Neural cell (in vitro differentiated cells): ENCODE measurements at regions not wholly inside any gene's neighbourhood (a gene's known extent, or its start where the extent isn't known, plus 50 kb on each side); places are given as distances from the start of the nearest gene placed in this dataset.

Source experiments
- H2AFZ ChIP-seq: fragments of 200-600, 300-800 bp; sonication (generic), shearing (Covaris generic); 2 replicates; pipeline ENCODE4 v1.6.0; 2014; ENCODE audit warnings: low read depth, mild to moderate bottlenecking, antibody characterized with exemption, low read length, moderate library complexity
- H3F3A ChIP-seq: fragments of 200-600 bp; shearing (Covaris generic); 2 replicates; pipeline ENCODE4 v1.6.1; 2016; ENCODE audit warnings: mild to moderate bottlenecking, moderate library complexity, mixed read lengths, antibody characterized with exemption, low read length; ENCODE audit not compliant: insufficient read depth, poor library complexity, severe bottlenecking
- H3K27ac ChIP-seq: fragments of 200-600, 300-800 bp; sonication (generic), shearing (Covaris generic); 2 replicates; pipeline ENCODE4 v1.5.1; 2014; ENCODE audit warnings: mild to moderate bottlenecking, low read length, moderate library complexity
- H3K27me3 ChIP-seq: fragments of 300-800, 200-600 bp; sonication (generic), shearing (Covaris generic); 2 replicates; pipeline ENCODE4 v1.6.0; 2014; ENCODE audit warnings: mild to moderate bottlenecking, low read depth, low read length, moderate library complexity; ENCODE audit not compliant: insufficient read depth
- H3K36me3 ChIP-seq: fragments of 300-800, 200-600 bp; sonication (generic), shearing (Covaris generic); 2 replicates; pipeline ENCODE4 v1.5.1; 2014; ENCODE audit warnings: mild to moderate bottlenecking, antibody characterized with exemption, low read length, moderate library complexity; ENCODE audit not compliant: insufficient read depth
- H3K4me2 ChIP-seq: fragments of 300-800, 200-600 bp; sonication (generic), shearing (Covaris generic); 2 replicates; pipeline ENCODE4 v1.6.0; 2014; ENCODE audit warnings: mild to moderate bottlenecking, low read length
- H3K4me3 ChIP-seq: fragments of 300-800, 200-600 bp; sonication (generic), shearing (Covaris generic); 2 replicates; pipeline ENCODE4 v1.5.1; 2014; ENCODE audit warnings: mild to moderate bottlenecking, low read length, moderate library complexity
- H3K79me2 ChIP-seq: fragments of 200-600 bp; shearing (Covaris generic); replicated peaks from 2 replicates; pipeline ENCODE4 v1.6.0; 2014; ENCODE audit warnings: mild to moderate bottlenecking, low read length, moderate library complexity; ENCODE audit not compliant: insufficient read depth
- H3K9ac ChIP-seq: fragments of 300-800, 200-600 bp; sonication (generic), shearing (Covaris generic); 2 replicates; pipeline ENCODE4 v1.6.1; 2016; ENCODE audit warnings: mild to moderate bottlenecking, low read length, mixed read lengths
- H3K9me2 ChIP-seq: fragments of 200-600 bp; shearing (Covaris generic); 2 replicates; pipeline ENCODE4 v1.6.1; 2016; ENCODE audit warnings: mild to moderate bottlenecking, low read length, mixed read lengths; ENCODE audit not compliant: insufficient read depth
- H3K9me3 ChIP-seq: fragments of 200-600, 300-800 bp; sonication (generic), shearing (Covaris generic); 2 replicates; pipeline ENCODE4 v1.6.1; 2016; ENCODE audit warnings: mild to moderate bottlenecking, mixed run types, low read length, moderate library complexity, mixed read lengths
- H4K20me1 ChIP-seq: fragments of 200-600 bp; shearing (Covaris generic); 2 replicates; pipeline ENCODE4 v1.6.1; 2016; ENCODE audit warnings: mild to moderate bottlenecking, mixed run types; ENCODE audit not compliant: insufficient read depth
- CTCF ChIP-seq: fragments of 450-650 bp; IDR thresholded peaks from 2 replicates; pipeline ENCODE4 v1.5.1; 2014; ENCODE audit warnings: antibody characterized with exemption, mild to moderate bottlenecking, moderate library complexity; ENCODE audit not compliant: poor library complexity, severe bottlenecking
- EP300 ChIP-seq: fragments of 450-650 bp; conservative IDR thresholded peaks from 2 replicates; pipeline ENCODE4 v1.6.1; 2014; ENCODE audit warnings: antibody characterized with exemption, mild to moderate bottlenecking, moderate library complexity; ENCODE audit not compliant: poor library complexity, severe bottlenecking
- EZH2 ChIP-seq: fragments of 200-600, 300-800 bp; shearing (Covaris generic), sonication (generic); IDR thresholded peaks from 2 replicates; pipeline ENCODE4 v1.6.1; 2014; ENCODE audit warnings: antibody characterized with exemption, low read length, borderline replicate concordance, mild to moderate bottlenecking; ENCODE audit not compliant: insufficient read depth, poor library complexity, severe bottlenecking
- MXI1 ChIP-seq: fragments of 450-650 bp; conservative IDR thresholded peaks from 2 replicates; pipeline ENCODE4 v1.6.1; 2014; ENCODE audit warnings: antibody characterized with exemption, mild to moderate bottlenecking; ENCODE audit not compliant: poor library complexity, severe bottlenecking
- POLR2AphosphoS5 ChIP-seq: IDR thresholded peaks from 2 replicates; pipeline ENCODE4 v1.6.1; 2012
- RAD21 ChIP-seq: fragments of 450-650 bp; conservative IDR thresholded peaks from 2 replicates; pipeline ENCODE4 v1.6.1; 2014; ENCODE audit warnings: antibody characterized with exemption, mild to moderate bottlenecking, moderate library complexity
- SMC3 ChIP-seq: fragments of 450-650 bp; conservative IDR thresholded peaks from 2 replicates; pipeline ENCODE4 v1.6.1; 2014; ENCODE audit warnings: antibody characterized with exemption, mild to moderate bottlenecking, moderate library complexity; ENCODE audit not compliant: poor library complexity
- TAF1 ChIP-seq: IDR thresholded peaks from 2 replicates; pipeline ENCODE4 v1.6.1; 2012; ENCODE audit warnings: low read depth
- TF ChIP-seq, protein P1 (sequence below): IDR thresholded peaks from 2 replicates; pipeline ENCODE4 v1.6.1; 2012; ENCODE audit warnings: borderline replicate concordance

DNA sequence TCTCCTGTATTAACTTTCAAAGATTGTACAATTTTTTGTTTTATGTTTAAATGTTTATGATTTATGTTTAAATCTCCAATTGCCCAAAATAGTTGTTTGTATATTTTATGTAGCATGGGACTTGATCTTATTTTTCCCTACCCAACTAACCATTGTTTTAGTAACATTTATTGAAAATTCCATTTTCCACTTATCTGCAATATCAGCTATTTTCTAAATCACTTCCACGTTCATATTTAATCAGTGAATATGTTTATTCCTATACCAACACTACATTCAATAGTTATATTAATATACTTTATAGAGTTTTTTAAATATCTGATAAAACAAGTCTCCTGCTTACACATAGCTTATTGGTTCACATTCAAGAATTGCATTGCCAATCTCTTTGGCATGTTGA is 532.2 kb downstream of the CHSY3 start:
- Histone ChIP-seq H3K9me2 (no peaks in the 10 kb centered on the region), H3K79me2 (no peaks in the 10 kb centered on the region), H3K36me3 (no peaks in the 10 kb centered on the region), H3F3A (no peaks in the 10 kb centered on the region), H3K4me2 (no peak overlapping the region), H4K20me1 (no peaks in the 10 kb centered on the region), H3K9ac (no peak overlapping the region), H3K27me3 (no peaks in the 10 kb centered on the region), H3K27ac (no peak overlapping the region), H2AFZ (no peak overlapping the region), H3K4me3 (no peak overlapping the region), H3K9me3 (peaks cover 10% of the 10 kb centered on the region)
- TF ChIP-seq RAD21 (no peak), CTCF (no peak), TAF1 (no peak), EP300 (no peak), POLR2AphosphoS5 (no peak), SMC3 (no peak), MXI1 (no peak), EZH2 (no peak)
- TF ChIP-seq, protein P1, sequence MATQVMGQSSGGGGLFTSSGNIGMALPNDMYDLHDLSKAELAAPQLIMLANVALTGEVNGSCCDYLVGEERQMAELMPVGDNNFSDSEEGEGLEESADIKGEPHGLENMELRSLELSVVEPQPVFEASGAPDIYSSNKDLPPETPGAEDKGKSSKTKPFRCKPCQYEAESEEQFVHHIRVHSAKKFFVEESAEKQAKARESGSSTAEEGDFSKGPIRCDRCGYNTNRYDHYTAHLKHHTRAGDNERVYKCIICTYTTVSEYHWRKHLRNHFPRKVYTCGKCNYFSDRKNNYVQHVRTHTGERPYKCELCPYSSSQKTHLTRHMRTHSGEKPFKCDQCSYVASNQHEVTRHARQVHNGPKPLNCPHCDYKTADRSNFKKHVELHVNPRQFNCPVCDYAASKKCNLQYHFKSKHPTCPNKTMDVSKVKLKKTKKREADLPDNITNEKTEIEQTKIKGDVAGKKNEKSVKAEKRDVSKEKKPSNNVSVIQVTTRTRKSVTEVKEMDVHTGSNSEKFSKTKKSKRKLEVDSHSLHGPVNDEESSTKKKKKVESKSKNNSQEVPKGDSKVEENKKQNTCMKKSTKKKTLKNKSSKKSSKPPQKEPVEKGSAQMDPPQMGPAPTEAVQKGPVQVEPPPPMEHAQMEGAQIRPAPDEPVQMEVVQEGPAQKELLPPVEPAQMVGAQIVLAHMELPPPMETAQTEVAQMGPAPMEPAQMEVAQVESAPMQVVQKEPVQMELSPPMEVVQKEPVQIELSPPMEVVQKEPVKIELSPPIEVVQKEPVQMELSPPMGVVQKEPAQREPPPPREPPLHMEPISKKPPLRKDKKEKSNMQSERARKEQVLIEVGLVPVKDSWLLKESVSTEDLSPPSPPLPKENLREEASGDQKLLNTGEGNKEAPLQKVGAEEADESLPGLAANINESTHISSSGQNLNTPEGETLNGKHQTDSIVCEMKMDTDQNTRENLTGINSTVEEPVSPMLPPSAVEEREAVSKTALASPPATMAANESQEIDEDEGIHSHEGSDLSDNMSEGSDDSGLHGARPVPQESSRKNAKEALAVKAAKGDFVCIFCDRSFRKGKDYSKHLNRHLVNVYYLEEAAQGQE = no peak

DNA sequence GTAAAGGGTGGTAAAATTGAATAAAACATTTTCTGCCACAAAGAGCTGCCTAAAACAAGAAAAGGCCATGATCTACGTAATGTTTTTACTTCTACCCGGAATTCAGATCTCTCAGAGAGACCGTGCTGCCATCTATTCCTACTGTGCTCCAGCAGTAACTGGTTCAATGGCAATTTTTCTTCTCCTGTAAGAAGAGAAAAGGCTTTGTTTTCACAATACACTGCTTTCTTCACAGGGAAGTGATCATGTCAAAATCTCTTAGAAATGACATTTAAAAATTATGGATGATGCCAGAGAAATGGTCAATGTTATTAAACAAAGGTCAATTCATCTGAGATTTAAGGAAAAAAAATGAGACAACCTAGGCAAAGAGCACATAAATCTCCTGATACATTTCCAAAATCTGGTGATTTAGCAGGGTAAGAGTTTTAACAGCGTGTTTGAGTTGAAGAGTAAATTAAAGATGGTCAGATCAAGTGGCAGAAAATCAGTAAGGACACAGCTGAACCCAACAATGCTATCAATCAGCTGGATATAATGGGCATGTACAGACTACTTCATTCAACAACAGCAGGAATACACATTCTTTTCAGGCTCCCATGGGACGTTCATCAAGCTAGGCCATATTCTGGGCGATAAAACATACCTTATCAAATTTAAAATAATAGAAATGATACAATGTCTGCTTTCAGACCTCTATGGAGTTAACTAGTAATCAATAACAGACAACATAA is 523.1 kb downstream of the CHSY3 start:
- no peaks in the 10 kb centered on the region for H3K27me3 ChIP-seq
- no peak overlapping the region for H3K4me3 ChIP-seq
- no peak overlapping the region for H3K27ac ChIP-seq
- no peak for TF ChIP-seq EP300
- no peak for TF ChIP-seq EZH2
- TF ChIP-seq, protein P1 = no peak
- no peak for TF ChIP-seq MXI1
- no peak for TF ChIP-seq SMC3
- no peak for TF ChIP-seq POLR2AphosphoS5
- TF ChIP-seq TAF1 = no peak
- TF ChIP-seq RAD21 = no peak
- no peak for TF ChIP-seq CTCF
- H2AFZ ChIP-seq = no peak overlapping the region
- H3K4me2 ChIP-seq = no peak overlapping the region
- no peaks in the 10 kb centered on the region for H3K79me2 ChIP-seq
- H4K20me1 ChIP-seq = no peaks in the 10 kb centered on the region
- H3F3A ChIP-seq = no peaks in the 10 kb centered on the region
- H3K36me3 ChIP-seq = no peaks in the 10 kb centered on the region
- H3K9ac ChIP-seq = no peak overlapping the region
- H3K9me2 ChIP-seq = no peaks in the 10 kb centered on the region
- H3K9me3 ChIP-seq = no peaks in the 10 kb centered on the region
